KBM-7 (cell line): ENCODE measurements at regions not wholly inside any gene's neighbourhood (a gene's known extent, or its start where the extent isn't known, plus 50 kb on each side); places are given as distances from the start of the nearest gene placed in this dataset.

Source experiments
- DNase-seq: peaks from one replicate; pipeline ENCODE4 v3.0.0-alpha.2; 2015
- in situ Hi-C: fragments of 300-500 bp; cut with MboI; formaldehyde crosslinking; loops from 2 replicates; pipeline ENCODE4 v1.14.3; 2020; ENCODE audit warnings: low sequenced_read_pairs, low pct_unique_long_range_greater_than_20kb, mixed read lengths

GRCh38 chr17:34172390-34172918 lies 82.6 kb upstream of the CCL2 start:
- DNase-seq: no peak
- in situ Hi-C loops: loop anchor here (25.0 kb wide), 1 partner anchor 385 kb away; no protein-coding TSS in a partner anchor

- no peak for DNase-seq
- in situ Hi-C loops: loop anchor here (25.0 kb wide), 1 partner anchor 386 kb away; no protein-coding TSS in a partner anchor
Measured at GRCh38 chr17:34173241-34173640, 81.8 kb upstream of the CCL2 start.

GRCh38 chr17:34174496-34174895 lies 80.6 kb upstream of the CCL2 start:
- in situ Hi-C loops: loop anchor here (25.0 kb wide), 1 partner anchor 387 kb away; no protein-coding TSS in a partner anchor
- no peak for DNase-seq

GRCh38 chr17:34176440-34176839 lies 78.6 kb upstream of the CCL2 start:
- in situ Hi-C loops: no loop called here
- DNase-seq: no peak

GRCh38 chr17:34177642-34178041 lies 77.4 kb upstream of the CCL2 start:
- in situ Hi-C loops: no loop called here
- DNase-seq: no peak

GRCh38 chr17:34178092-34178491 lies 77.0 kb upstream of the CCL2 start:
- no peak for DNase-seq
- in situ Hi-C loops: no loop called here

- in situ Hi-C loops: no loop called here
- no peak for DNase-seq
Measured at GRCh38 chr17:34182036-34182803, 72.9 kb upstream of the CCL2 start.

GRCh38 chr17:34195987-34196386 lies 59.1 kb upstream of the CCL2 start:
- DNase-seq: no peak
- in situ Hi-C loops: no loop called here

- in situ Hi-C loops: no loop called here
- no peak for DNase-seq
Measured at GRCh38 chr17:34198519-34198918, 56.6 kb upstream of the CCL2 start.

GRCh38 chr17:34199454-34199853 lies 55.6 kb upstream of the CCL2 start:
- in situ Hi-C loops: no loop called here
- no peak for DNase-seq

GRCh38 chr17:34199932-34200534 lies 55.1 kb upstream of the CCL2 start:
- DNase-seq: peak; percentile 86
- in situ Hi-C loops: loop anchor here (10.0 kb wide), 1 partner anchor 165 kb away; the partner anchor contains the start of gene CCL1

- in situ Hi-C loops: loop anchor here (10.0 kb wide), 1 partner anchor 164 kb away; the partner anchor contains the start of gene CCL1
- no peak for DNase-seq
Measured at GRCh38 chr17:34201225-34201624, 53.9 kb upstream of the CCL2 start.

GRCh38 chr17:34201767-34202166 lies 53.3 kb upstream of the CCL2 start:
- no peak for DNase-seq
- in situ Hi-C loops: loop anchor here (10.0 kb wide), 1 partner anchor 163 kb away; the partner anchor contains the start of gene CCL1

GRCh38 chr17:34203018-34203638 lies 52.0 kb upstream of the CCL2 start:
- no peak for DNase-seq
- in situ Hi-C loops: loop anchor here (10.0 kb wide), 1 partner anchor 162 kb away; the partner anchor contains the start of gene CCL1

GRCh38 chr17:34204402-34204801 lies 50.7 kb upstream of the CCL2 start:
- in situ Hi-C loops: loop anchor here (10.0 kb wide), 1 partner anchor 160 kb away; the partner anchor contains the start of gene CCL1

More at GRCh38 chr17:34204402-34204801, 50.7 kb upstream of the CCL2 start:
- DNase-seq: no peak
